K562 (cell line): ENCODE measurements at regions not wholly inside any gene's neighbourhood (a gene's known extent, or its start where the extent isn't known, plus 50 kb on each side); places are given as distances from the start of the nearest gene placed in this dataset.

ENCODE experiments used
- ATAC-seq: fragments of 200-7000 bp; cut with Tn5 transposase; 3 replicates; pipeline ENCODE4 v1.9.1; 2020; ENCODE audit warnings: moderate library complexity
- BruUV-seq: library from RNA; stranded (reverse); fragments of 400-500 nt; replicated peaks from 2 replicates; lab custom pipeline; 2021; lab: Mats Ljungman, UMichigan
- CTCF ChIA-PET: fragments of 300-600 bp; formaldehyde crosslinking; extraction: SDS; loops from one replicate; lab custom pipeline; 2021; ENCODE audit warnings: low intra/inter-chr PET ratio; lab: Yijun Ruan, JAX
- POLR2A ChIA-PET: fragments of 300-600, 350-650 bp; sonication (Branson Sonifier 250); formaldehyde crosslinking; extraction: SDS; loops from one replicate; lab custom pipeline; 2021; ENCODE audit warnings: antibody characterized with exemption, inconsistent platforms; lab: Yijun Ruan, JAX
- DNase-seq, 4 experiments: peaks; one replicate each; pipeline versions ENCODE4 v3.0.0 to v3.0.0-alpha.2; 2011 to 2018; ENCODE audit warnings: low spot score in 3 of 4, mixed read lengths in 3 of 4; ENCODE audit errors: extremely low read depth in 1 of 4
- FAIRE-seq: peaks from 2 replicates; lab custom pipeline; 2011; peaks lifted over from hg19 to GRCh38; lab: Jason Lieb, UNC
- H2AFZ ChIP-seq: 2 replicates; pipeline ENCODE4 v1.6.0; 2011; ENCODE audit warnings: low read depth, low read length, control low read depth, inconsistent platforms
- H3K27ac ChIP-seq: fragments of 200-600 bp; 3 replicates; pipeline ENCODE4 v1.8.0; 2011; ENCODE audit warnings: low read depth, mild to moderate bottlenecking, control low read depth, inconsistent platforms, low read length, moderate library complexity, mixed read lengths; ENCODE audit errors: extremely low read depth
- H3K27me3 ChIP-seq, 2 experiments: fragments of 300-600 bp in 1 of 2; 2 replicates in 1 of 2; 3 replicates in 1 of 2; pipeline versions ENCODE4 v1.6.0 to v1.8.0; 2011; ENCODE audit warnings: inconsistent platforms in 2 of 2, low read length in 2 of 2, mild to moderate bottlenecking in 1 of 2, mixed read lengths in 1 of 2, moderate library complexity in 1 of 2; ENCODE audit not compliant: control insufficient read depth in 2 of 2, insufficient read depth in 2 of 2
- H3K36me3 ChIP-seq: fragments of 300-600 bp; 3 replicates; pipeline ENCODE4 v1.8.0; 2011; ENCODE audit warnings: mild to moderate bottlenecking, low read length, inconsistent platforms; ENCODE audit not compliant: control insufficient read depth, insufficient read depth
- H3K4me1 ChIP-seq, 2 experiments: fragments of 200-600 bp in 1 of 2; replicated peaks in 1 of 2; 2 replicates in 1 of 2; 3 replicates in 1 of 2; pipeline versions ENCODE4 v1.5.1 to v1.8.0; 2011; ENCODE audit warnings: inconsistent platforms in 2 of 2, low read length in 2 of 2, mild to moderate bottlenecking in 1 of 2, mixed read lengths in 1 of 2, moderate library complexity in 1 of 2; ENCODE audit not compliant: control insufficient read depth in 2 of 2, insufficient read depth in 2 of 2
- H3K4me2 ChIP-seq: 2 replicates; pipeline ENCODE4 v1.6.1; 2011; ENCODE audit warnings: low read length, control low read depth, inconsistent platforms, mixed read lengths; ENCODE audit not compliant: insufficient read depth
- H3K4me3 ChIP-seq: fragments of 200-600 bp; sonication (generic), shearing (Covaris generic); 2 replicates; pipeline ENCODE4 v1.5.1; 2016; ENCODE audit warnings: control low read depth, inconsistent platforms
- H3K79me2 ChIP-seq: fragments of 200-600 bp; 3 replicates; pipeline ENCODE4 v1.8.0; 2011; ENCODE audit warnings: low read length, inconsistent platforms; ENCODE audit not compliant: control insufficient read depth, insufficient read depth
- H3K9ac ChIP-seq, 2 experiments: 2 replicates each; pipeline versions ENCODE4 v1.6.0 to v1.6.1; 2011; ENCODE audit warnings: low read depth in 2 of 2, low read length in 2 of 2, control low read depth in 1 of 2, inconsistent platforms in 1 of 2, mild to moderate bottlenecking in 1 of 2, mixed read lengths in 1 of 2; ENCODE audit not compliant: insufficient read depth in 1 of 2
- H3K9me1 ChIP-seq: one replicate; pipeline ENCODE4 v1.6.0; 2011; ENCODE audit warnings: inconsistent platforms, mild to moderate bottlenecking, low read length, moderate library complexity; ENCODE audit not compliant: control insufficient read depth, insufficient read depth
- H3K9me3 ChIP-seq: replicated peaks from 2 replicates; pipeline ENCODE4 v1.5.1; 2011; ENCODE audit warnings: low read depth, low read length, inconsistent platforms; ENCODE audit not compliant: control insufficient read depth, insufficient read depth
- H4K20me1 ChIP-seq: replicated peaks from 2 replicates; pipeline ENCODE4 v1.6.1; 2011; ENCODE audit warnings: low read length, inconsistent platforms, mixed read lengths; ENCODE audit not compliant: control insufficient read depth, insufficient read depth
- POLR3A ChIP-seq: IDR thresholded peaks from 2 replicates; pipeline ENCODE4 v1.6.1; 2011; ENCODE audit warnings: borderline replicate concordance, mild to moderate bottlenecking, moderate library complexity; ENCODE audit not compliant: insufficient read length, insufficient read depth; ENCODE audit errors: extremely low read depth
- SMC3 ChIP-seq: conservative IDR thresholded peaks from 2 replicates; pipeline ENCODE4 v1.6.1; 2011; ENCODE audit warnings: low read depth, low read length, improper control_type of control experiment; ENCODE audit not compliant: insufficient read depth
- SNIP1 ChIP-seq: fragments of 450-650 bp; IDR thresholded peaks from 2 replicates; pipeline ENCODE4 v1.7.1; 2017; ENCODE audit warnings: low read depth, mild to moderate bottlenecking
- ZNF133 ChIP-seq: fragments of 250-450 bp; sonication (Bioruptor Pico); IDR thresholded peaks from 2 replicates; pipeline ENCODE4 v1.4.0; 2020; ENCODE audit warnings: mild to moderate bottlenecking
- ZNF274 ChIP-seq: IDR thresholded peaks from 2 replicates; pipeline ENCODE4 v1.6.1; 2011; ENCODE audit warnings: low read depth, mild to moderate bottlenecking, low read length, moderate library complexity, borderline replicate concordance
- ZNF408 ChIP-seq: fragments of 250-450 bp; sonication (Bioruptor Pico); IDR thresholded peaks from 2 replicates; pipeline ENCODE4 v1.4.0; 2020; ENCODE audit warnings: low read depth, mild to moderate bottlenecking, moderate library complexity
- in situ Hi-C: fragments of 300-500 bp; cut with MboI; formaldehyde crosslinking; loops from 4 replicates; pipeline ENCODE4 v1.15.0; 2018; ENCODE audit warnings: inconsistent platforms, mixed read lengths
- intact Hi-C: fragments of 100-400 bp; cut with micrococcal nuclease; formaldehyde crosslinking; loops from 2 replicates; pipeline ENCODE4 v1.14.2; 2022
- TF ChIP-seq, protein P1 (sequence below): IDR thresholded peaks from 2 replicates; pipeline ENCODE4 v1.6.1; 2011; ENCODE audit not compliant: insufficient read length; ENCODE audit errors: extremely low read depth
- TF ChIP-seq, protein P2 (sequence below): sonication (generic); formaldehyde crosslinking; IDR thresholded peaks from 2 replicates; pipeline ENCODE4 v1.8.0; 2022; ENCODE audit warnings: missing genetic modification reagents, mild to moderate bottlenecking, moderate library complexity, borderline replicate concordance
- TF ChIP-seq, protein P3 (sequence below): fragments of 250-450 bp; sonication (Bioruptor Pico); IDR thresholded peaks from 2 replicates; pipeline ENCODE4 v1.5.0; 2021; ENCODE audit warnings: mild to moderate bottlenecking, borderline replicate concordance
- TF ChIP-seq, protein P4 (sequence below), 2 experiments: fragments of 450-650 bp; IDR thresholded peaks; 2 replicates each; pipeline ENCODE4 v1.6.1; 2018; ENCODE audit warnings: mild to moderate bottlenecking in 2 of 2, low read depth in 1 of 2; ENCODE audit not compliant: partially characterized antibody in 2 of 2

DNA sequence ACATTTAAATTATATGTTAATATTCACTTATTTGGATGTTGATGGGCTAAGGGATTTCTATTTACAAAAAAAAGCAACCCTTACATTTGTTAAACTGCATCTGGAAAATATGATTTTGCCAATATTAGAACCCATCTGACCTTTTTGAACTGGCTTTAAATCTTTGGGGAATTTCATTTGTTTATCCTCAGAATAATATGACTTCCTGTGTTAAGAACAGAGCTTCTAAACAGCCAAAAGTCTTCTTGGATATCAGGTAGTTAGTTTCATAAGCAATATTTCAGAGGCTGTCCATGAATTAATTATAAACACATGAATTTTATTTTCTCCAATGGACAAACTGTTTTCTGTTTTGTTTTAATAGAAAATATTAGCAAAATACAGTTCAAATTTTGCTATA is 301.9 kb upstream of the AGTR1 start:
- no peaks in the 10 kb centered on the region for H3K79me2 ChIP-seq
- no peaks in the 10 kb centered on the region for H3K4me1 ChIP-seq
- H3K36me3 ChIP-seq: no peaks in the 10 kb centered on the region
- ChIA-PET POLR2A (no interaction called here), CTCF (no interaction called here)
- H3K9me1 ChIP-seq: no peaks in the 10 kb centered on the region
- no peaks in the 10 kb centered on the region for H4K20me1 ChIP-seq
- H3K27me3 ChIP-seq: no peaks in the 10 kb centered on the region
- DNase-seq (no peak), ATAC-seq (no peak), FAIRE-seq (no peak)
- H3K9ac ChIP-seq: no peak overlapping the region
- H3K4me2 ChIP-seq: no peak overlapping the region
- H3K27ac ChIP-seq: no peak overlapping the region
- intact Hi-C loops: no loop called here
- in situ Hi-C loops: no loop called here
- BruUV-seq: no TSS peak
- H3K4me3 ChIP-seq: no peak overlapping the region
- no peaks in the 10 kb centered on the region for H3K9me3 ChIP-seq
- no peak overlapping the region for H2AFZ ChIP-seq
- no peak for TF ChIP-seq POLR3A
- TF ChIP-seq, protein P1, sequence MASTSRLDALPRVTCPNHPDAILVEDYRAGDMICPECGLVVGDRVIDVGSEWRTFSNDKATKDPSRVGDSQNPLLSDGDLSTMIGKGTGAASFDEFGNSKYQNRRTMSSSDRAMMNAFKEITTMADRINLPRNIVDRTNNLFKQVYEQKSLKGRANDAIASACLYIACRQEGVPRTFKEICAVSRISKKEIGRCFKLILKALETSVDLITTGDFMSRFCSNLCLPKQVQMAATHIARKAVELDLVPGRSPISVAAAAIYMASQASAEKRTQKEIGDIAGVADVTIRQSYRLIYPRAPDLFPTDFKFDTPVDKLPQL: no peak
- TF ChIP-seq, protein P2, sequence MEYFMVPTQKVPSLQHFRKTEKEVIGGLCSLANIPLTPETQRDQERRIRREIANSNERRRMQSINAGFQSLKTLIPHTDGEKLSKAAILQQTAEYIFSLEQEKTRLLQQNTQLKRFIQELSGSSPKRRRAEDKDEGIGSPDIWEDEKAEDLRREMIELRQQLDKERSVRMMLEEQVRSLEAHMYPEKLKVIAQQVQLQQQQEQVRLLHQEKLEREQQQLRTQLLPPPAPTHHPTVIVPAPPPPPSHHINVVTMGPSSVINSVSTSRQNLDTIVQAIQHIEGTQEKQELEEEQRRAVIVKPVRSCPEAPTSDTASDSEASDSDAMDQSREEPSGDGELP: no peak
- no peak for TF ChIP-seq SNIP1
- TF ChIP-seq ZNF408: no peak
- no peak for TF ChIP-seq ZNF133 (CRISPR knock-in tag)
- TF ChIP-seq, protein P3, sequence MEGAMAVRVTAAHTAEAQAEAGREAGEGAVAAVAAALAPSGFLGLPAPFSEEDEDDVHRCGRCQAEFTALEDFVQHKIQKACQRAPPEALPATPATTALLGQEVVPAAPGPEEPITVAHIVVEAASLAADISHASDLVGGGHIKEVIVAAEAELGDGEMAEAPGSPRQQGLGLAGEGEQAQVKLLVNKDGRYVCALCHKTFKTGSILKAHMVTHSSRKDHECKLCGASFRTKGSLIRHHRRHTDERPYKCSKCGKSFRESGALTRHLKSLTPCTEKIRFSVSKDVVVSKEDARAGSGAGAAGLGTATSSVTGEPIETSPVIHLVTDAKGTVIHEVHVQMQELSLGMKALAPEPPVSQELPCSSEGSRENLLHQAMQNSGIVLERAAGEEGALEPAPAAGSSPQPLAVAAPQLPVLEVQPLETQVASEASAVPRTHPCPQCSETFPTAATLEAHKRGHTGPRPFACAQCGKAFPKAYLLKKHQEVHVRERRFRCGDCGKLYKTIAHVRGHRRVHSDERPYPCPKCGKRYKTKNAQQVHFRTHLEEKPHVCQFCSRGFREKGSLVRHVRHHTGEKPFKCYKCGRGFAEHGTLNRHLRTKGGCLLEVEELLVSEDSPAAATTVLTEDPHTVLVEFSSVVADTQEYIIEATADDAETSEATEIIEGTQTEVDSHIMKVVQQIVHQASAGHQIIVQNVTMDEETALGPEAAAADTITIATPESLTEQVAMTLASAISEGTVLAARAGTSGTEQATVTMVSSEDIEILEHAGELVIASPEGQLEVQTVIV (CRISPR knock-in tag): no peak
- no peak for TF ChIP-seq ZNF274
- no peak for TF ChIP-seq SMC3
- TF ChIP-seq, protein P4, sequence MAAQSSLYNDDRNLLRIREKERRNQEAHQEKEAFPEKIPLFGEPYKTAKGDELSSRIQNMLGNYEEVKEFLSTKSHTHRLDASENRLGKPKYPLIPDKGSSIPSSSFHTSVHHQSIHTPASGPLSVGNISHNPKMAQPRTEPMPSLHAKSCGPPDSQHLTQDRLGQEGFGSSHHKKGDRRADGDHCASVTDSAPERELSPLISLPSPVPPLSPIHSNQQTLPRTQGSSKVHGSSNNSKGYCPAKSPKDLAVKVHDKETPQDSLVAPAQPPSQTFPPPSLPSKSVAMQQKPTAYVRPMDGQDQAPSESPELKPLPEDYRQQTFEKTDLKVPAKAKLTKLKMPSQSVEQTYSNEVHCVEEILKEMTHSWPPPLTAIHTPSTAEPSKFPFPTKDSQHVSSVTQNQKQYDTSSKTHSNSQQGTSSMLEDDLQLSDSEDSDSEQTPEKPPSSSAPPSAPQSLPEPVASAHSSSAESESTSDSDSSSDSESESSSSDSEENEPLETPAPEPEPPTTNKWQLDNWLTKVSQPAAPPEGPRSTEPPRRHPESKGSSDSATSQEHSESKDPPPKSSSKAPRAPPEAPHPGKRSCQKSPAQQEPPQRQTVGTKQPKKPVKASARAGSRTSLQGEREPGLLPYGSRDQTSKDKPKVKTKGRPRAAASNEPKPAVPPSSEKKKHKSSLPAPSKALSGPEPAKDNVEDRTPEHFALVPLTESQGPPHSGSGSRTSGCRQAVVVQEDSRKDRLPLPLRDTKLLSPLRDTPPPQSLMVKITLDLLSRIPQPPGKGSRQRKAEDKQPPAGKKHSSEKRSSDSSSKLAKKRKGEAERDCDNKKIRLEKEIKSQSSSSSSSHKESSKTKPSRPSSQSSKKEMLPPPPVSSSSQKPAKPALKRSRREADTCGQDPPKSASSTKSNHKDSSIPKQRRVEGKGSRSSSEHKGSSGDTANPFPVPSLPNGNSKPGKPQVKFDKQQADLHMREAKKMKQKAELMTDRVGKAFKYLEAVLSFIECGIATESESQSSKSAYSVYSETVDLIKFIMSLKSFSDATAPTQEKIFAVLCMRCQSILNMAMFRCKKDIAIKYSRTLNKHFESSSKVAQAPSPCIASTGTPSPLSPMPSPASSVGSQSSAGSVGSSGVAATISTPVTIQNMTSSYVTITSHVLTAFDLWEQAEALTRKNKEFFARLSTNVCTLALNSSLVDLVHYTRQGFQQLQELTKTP (IDR thresholded peaks at IDR 0.05; ENCODE audit: low read depth in 1 of 2, partially characterized antibody in 2 of 2): no peak
